Stomach (tissue), 4 donors: ENCODE measurements at regions not wholly inside any gene's neighbourhood (a gene's known extent, or its start where the extent isn't known, plus 50 kb on each side); places are given as distances from the start of the nearest gene placed in this dataset.

Source experiments
- POLR2A ChIP-seq, 4 donors: fragments of 450-650 bp; IDR thresholded peaks; one replicate each; pipeline ENCODE4 v1.6.1; 2016; ENCODE audit warnings: antibody characterized with exemption in 4 of 4, control low read depth in 2 of 4, mild to moderate bottlenecking in 1 of 4, moderate library complexity in 1 of 4
- TF ChIP-seq, protein P1 (sequence below), 7 experiments: fragments of 450-650 bp in 4 of 7; fragments of 200-600 bp in 3 of 7; sonication (generic) in 3 of 7; IDR thresholded peaks; one replicate each; pipeline ENCODE4 v1.5.1; 2016 to 2019; ENCODE audit warnings: antibody characterized with exemption in 7 of 7, control low read depth in 2 of 7, mild to moderate bottlenecking in 1 of 7

- no peak for TF ChIP-seq POLR2A (IDR thresholded peaks at IDR 0.05)
- TF ChIP-seq, protein P1, sequence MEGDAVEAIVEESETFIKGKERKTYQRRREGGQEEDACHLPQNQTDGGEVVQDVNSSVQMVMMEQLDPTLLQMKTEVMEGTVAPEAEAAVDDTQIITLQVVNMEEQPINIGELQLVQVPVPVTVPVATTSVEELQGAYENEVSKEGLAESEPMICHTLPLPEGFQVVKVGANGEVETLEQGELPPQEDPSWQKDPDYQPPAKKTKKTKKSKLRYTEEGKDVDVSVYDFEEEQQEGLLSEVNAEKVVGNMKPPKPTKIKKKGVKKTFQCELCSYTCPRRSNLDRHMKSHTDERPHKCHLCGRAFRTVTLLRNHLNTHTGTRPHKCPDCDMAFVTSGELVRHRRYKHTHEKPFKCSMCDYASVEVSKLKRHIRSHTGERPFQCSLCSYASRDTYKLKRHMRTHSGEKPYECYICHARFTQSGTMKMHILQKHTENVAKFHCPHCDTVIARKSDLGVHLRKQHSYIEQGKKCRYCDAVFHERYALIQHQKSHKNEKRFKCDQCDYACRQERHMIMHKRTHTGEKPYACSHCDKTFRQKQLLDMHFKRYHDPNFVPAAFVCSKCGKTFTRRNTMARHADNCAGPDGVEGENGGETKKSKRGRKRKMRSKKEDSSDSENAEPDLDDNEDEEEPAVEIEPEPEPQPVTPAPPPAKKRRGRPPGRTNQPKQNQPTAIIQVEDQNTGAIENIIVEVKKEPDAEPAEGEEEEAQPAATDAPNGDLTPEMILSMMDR (IDR thresholded peaks at IDR 0.05), result no peak
Measured at GRCh38 chr2:67752969-67753368, 309.8 kb downstream of the C1D start.
